A549 (cell line): ENCODE measurements at regions not wholly inside any gene's neighbourhood (a gene's known extent, or its start where the extent isn't known, plus 50 kb on each side); places are given as distances from the start of the nearest gene placed in this dataset.

Experiments
- CHD4 ChIP-seq: fragments of 200-600 bp; sonication (generic); IDR thresholded peaks from 2 replicates; pipeline ENCODE4 v1.6.1; 2016; ENCODE audit warnings: antibody characterized with exemption, mild to moderate bottlenecking, borderline replicate concordance
- EP300 ChIP-seq, 2 experiments: fragments of >200 bp; sonication (Bioruptor Twin); formaldehyde crosslinking; IDR thresholded peaks; 2 replicates in 1 of 2; 3 replicates in 1 of 2; pipeline ENCODE4 v1.6.1; 2016 to 2017
- KDM5A ChIP-seq: fragments of 200-600 bp; sonication (generic); IDR thresholded peaks from 2 replicates; pipeline ENCODE4 v1.6.1; 2016; ENCODE audit warnings: antibody characterized with exemption, mild to moderate bottlenecking
- MAZ ChIP-seq: fragments of 150-350 bp; IDR thresholded peaks from 2 replicates; pipeline ENCODE4 v1.6.1; 2014; ENCODE audit warnings: antibody characterized with exemption, low read depth, low read length, borderline replicate concordance
- NR3C1 ChIP-seq: fragments of >200 bp; sonication (Bioruptor Twin); formaldehyde crosslinking; IDR thresholded peaks from 3 replicates; pipeline ENCODE4 v1.6.1; 2017
- POLR2A ChIP-seq: IDR thresholded peaks from 2 replicates; pipeline ENCODE4 v1.6.1; 2012; ENCODE audit warnings: mild to moderate bottlenecking, low read length
- SMC3 ChIP-seq: fragments of >200 bp; sonication (Bioruptor Twin); formaldehyde crosslinking; IDR thresholded peaks from 3 replicates; pipeline ENCODE4 v1.6.1; 2018; ENCODE audit warnings: inconsistent platforms
- ZSCAN20 ChIP-seq: fragments of 250-450 bp; sonication (Bioruptor Pico); IDR thresholded peaks from 2 replicates; pipeline ENCODE4 v1.8.0; 2022; ENCODE audit warnings: mild to moderate bottlenecking, moderate library complexity
- TF ChIP-seq, protein P1 (sequence below): IDR thresholded peaks from 2 replicates; pipeline ENCODE4 v1.6.1; 2012
- TF ChIP-seq, protein P2 (sequence below): fragments of >200 bp; sonication (Bioruptor Twin); formaldehyde crosslinking; IDR thresholded peaks from 3 replicates; pipeline ENCODE4 v1.5.1; 2016

DNA sequence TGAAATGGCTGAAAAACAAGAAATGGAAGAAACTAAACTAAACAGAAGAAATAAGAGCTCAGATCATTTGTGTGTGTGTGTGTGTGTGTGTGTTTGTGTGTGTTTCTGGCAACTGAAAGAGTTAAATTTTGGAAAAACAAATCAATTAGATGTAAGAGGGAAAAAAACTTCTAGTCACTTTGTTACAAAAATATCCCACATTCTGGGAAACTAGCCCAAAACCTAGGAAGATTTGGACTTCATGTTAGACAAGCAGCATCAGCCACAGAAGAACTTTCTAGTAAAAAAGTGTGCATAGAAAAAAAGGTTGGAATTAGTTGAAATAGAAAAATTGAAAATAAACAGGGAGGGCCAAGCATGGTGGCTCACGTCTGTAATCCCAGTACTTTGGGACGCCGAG, 111.6 kb upstream of the PRKG2 start:
- TF ChIP-seq POLR2A: no peak
- TF ChIP-seq, protein P1, sequence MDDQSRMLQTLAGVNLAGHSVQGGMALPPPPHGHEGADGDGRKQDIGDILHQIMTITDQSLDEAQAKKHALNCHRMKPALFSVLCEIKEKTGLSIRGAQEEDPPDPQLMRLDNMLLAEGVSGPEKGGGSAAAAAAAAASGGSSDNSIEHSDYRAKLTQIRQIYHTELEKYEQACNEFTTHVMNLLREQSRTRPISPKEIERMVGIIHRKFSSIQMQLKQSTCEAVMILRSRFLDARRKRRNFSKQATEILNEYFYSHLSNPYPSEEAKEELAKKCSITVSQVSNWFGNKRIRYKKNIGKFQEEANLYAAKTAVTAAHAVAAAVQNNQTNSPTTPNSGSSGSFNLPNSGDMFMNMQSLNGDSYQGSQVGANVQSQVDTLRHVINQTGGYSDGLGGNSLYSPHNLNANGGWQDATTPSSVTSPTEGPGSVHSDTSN: no peak
- TF ChIP-seq CHD4: no peak
- no peak for TF ChIP-seq EP300 (IDR thresholded peaks at IDR 0.05)
- TF ChIP-seq ZSCAN20 (CRISPR knock-in tag): no peak
- TF ChIP-seq, protein P2, sequence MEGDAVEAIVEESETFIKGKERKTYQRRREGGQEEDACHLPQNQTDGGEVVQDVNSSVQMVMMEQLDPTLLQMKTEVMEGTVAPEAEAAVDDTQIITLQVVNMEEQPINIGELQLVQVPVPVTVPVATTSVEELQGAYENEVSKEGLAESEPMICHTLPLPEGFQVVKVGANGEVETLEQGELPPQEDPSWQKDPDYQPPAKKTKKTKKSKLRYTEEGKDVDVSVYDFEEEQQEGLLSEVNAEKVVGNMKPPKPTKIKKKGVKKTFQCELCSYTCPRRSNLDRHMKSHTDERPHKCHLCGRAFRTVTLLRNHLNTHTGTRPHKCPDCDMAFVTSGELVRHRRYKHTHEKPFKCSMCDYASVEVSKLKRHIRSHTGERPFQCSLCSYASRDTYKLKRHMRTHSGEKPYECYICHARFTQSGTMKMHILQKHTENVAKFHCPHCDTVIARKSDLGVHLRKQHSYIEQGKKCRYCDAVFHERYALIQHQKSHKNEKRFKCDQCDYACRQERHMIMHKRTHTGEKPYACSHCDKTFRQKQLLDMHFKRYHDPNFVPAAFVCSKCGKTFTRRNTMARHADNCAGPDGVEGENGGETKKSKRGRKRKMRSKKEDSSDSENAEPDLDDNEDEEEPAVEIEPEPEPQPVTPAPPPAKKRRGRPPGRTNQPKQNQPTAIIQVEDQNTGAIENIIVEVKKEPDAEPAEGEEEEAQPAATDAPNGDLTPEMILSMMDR: no peak
- TF ChIP-seq NR3C1: no peak
- TF ChIP-seq MAZ: no peak
- TF ChIP-seq SMC3: no peak
- no peak for TF ChIP-seq KDM5A
